ENCODE measurements at regions not wholly inside any gene's neighbourhood (a gene's known extent, or its start where the extent isn't known, plus 50 kb on each side); places are given as distances from the start of the nearest gene placed in this dataset.
"Not testable (repeated sequence)": the region's sequence is repeated elsewhere in the genome, so short reads cannot be mapped to it uniquely, and the experiment has no call there.

- in situ Hi-C loops (cut with MboI; ENCODE audit: low sequenced_read_pairs); H3K36me3 ChIP-seq (replicated peaks); H3K4me3 ChIP-seq; H3K9me3 ChIP-seq; DNase-seq (ENCODE audit: low spot score in 2 of 2); H3K27me3 ChIP-seq (ENCODE audit: low read depth); H3K4me1 ChIP-seq: not testable (repeated sequence)
Measured at GRCh38 chr21:13846718-13847117, 237.1 kb downstream of the POTED start.

GRCh38 chr21:13844574-13844973, 235.0 kb downstream of the POTED start:
- H3K9me3 ChIP-seq; in situ Hi-C loops (cut with MboI; ENCODE audit: low sequenced_read_pairs); H3K27me3 ChIP-seq (ENCODE audit: low read depth); H3K36me3 ChIP-seq (replicated peaks); DNase-seq (ENCODE audit: low spot score in 2 of 2); H3K4me3 ChIP-seq; H3K4me1 ChIP-seq: not testable (repeated sequence)

GRCh38 chr21:13843081-13843480, 233.5 kb downstream of the POTED start:
- in situ Hi-C loops (cut with MboI; ENCODE audit: low sequenced_read_pairs); H3K4me1 ChIP-seq; DNase-seq (ENCODE audit: low spot score in 2 of 2); H3K36me3 ChIP-seq (replicated peaks); H3K9me3 ChIP-seq; H3K4me3 ChIP-seq; H3K27me3 ChIP-seq (ENCODE audit: low read depth): not testable (repeated sequence)

GRCh38 chr21:13827666-13828065, 218.1 kb downstream of the POTED start:
- not testable (repeated sequence) for H3K9me3 ChIP-seq

GRCh38 chr21:13827201-13827600, 217.6 kb downstream of the POTED start:
- no peak for DNase-seq (ENCODE audit: low spot score in 2 of 2)
- Histone ChIP-seq H3K27me3 (ENCODE audit: low read depth) (no peaks in the 10 kb centered on the region), H3K36me3 (replicated peaks) (no peaks in the 10 kb centered on the region), H3K9me3 (no peaks in the 10 kb centered on the region), H3K4me1 (no peaks in the 10 kb centered on the region), H3K4me3 (no peak overlapping the region)
- in situ Hi-C loops (cut with MboI; ENCODE audit: low sequenced_read_pairs): no loop called here

More at GRCh38 chr21:13827666-13828065, 218.1 kb downstream of the POTED start:
- DNase-seq (ENCODE audit: low spot score in 2 of 2); in situ Hi-C loops (cut with MboI; ENCODE audit: low sequenced_read_pairs); H3K4me1 ChIP-seq; H3K27me3 ChIP-seq (ENCODE audit: low read depth); H3K36me3 ChIP-seq (replicated peaks); H3K4me3 ChIP-seq: not testable (repeated sequence)

GRCh38 chr21:13826511-13826910, 216.9 kb downstream of the POTED start:
- in situ Hi-C loops (cut with MboI; ENCODE audit: low sequenced_read_pairs); H3K4me3 ChIP-seq; H3K27me3 ChIP-seq (ENCODE audit: low read depth); H3K9me3 ChIP-seq; DNase-seq (ENCODE audit: low spot score in 2 of 2); H3K36me3 ChIP-seq (replicated peaks); H3K4me1 ChIP-seq: not testable (repeated sequence)

- DNase-seq (ENCODE audit: low spot score in 2 of 2); H3K9me3 ChIP-seq; H3K36me3 ChIP-seq (replicated peaks); in situ Hi-C loops (cut with MboI; ENCODE audit: low sequenced_read_pairs); H3K4me1 ChIP-seq; H3K27me3 ChIP-seq (ENCODE audit: low read depth); H3K4me3 ChIP-seq: not testable (repeated sequence)
Measured at GRCh38 chr21:13825218-13825778, 215.7 kb downstream of the POTED start.

GRCh38 chr21:13820286-13820685, 210.7 kb downstream of the POTED start:
- H3K4me3 ChIP-seq; in situ Hi-C loops (cut with MboI; ENCODE audit: low sequenced_read_pairs); H3K9me3 ChIP-seq; H3K27me3 ChIP-seq (ENCODE audit: low read depth); H3K36me3 ChIP-seq (replicated peaks); H3K4me1 ChIP-seq: not testable (repeated sequence)
- DNase-seq (ENCODE audit: low spot score in 2 of 2): peak in 1 of 2 experiments; percentile 11

GRCh38 chr21:13812191-13812590, 202.6 kb downstream of the POTED start:
- H3K27me3 ChIP-seq (ENCODE audit: low read depth); H3K36me3 ChIP-seq (replicated peaks); H3K9me3 ChIP-seq; in situ Hi-C loops (cut with MboI; ENCODE audit: low sequenced_read_pairs); DNase-seq (ENCODE audit: low spot score in 2 of 2); H3K4me3 ChIP-seq; H3K4me1 ChIP-seq: not testable (repeated sequence)

GRCh38 chr21:13810559-13810958, 201.0 kb downstream of the POTED start:
- H3K9me3 ChIP-seq; H3K4me1 ChIP-seq; H3K27me3 ChIP-seq (ENCODE audit: low read depth); H3K36me3 ChIP-seq (replicated peaks); DNase-seq (ENCODE audit: low spot score in 2 of 2); in situ Hi-C loops (cut with MboI; ENCODE audit: low sequenced_read_pairs); H3K4me3 ChIP-seq: not testable (repeated sequence)

GRCh38 chr21:13806444-13806843, 196.9 kb downstream of the POTED start:
- in situ Hi-C loops (cut with MboI; ENCODE audit: low sequenced_read_pairs); DNase-seq (ENCODE audit: low spot score in 2 of 2); H3K9me3 ChIP-seq: not testable (repeated sequence)

GRCh38 chr21:13802757-13803156, 193.2 kb downstream of the POTED start:
- in situ Hi-C loops (cut with MboI; ENCODE audit: low sequenced_read_pairs); H3K36me3 ChIP-seq (replicated peaks): not testable (repeated sequence)

More at GRCh38 chr21:13806444-13806843, 196.9 kb downstream of the POTED start:
- H3K4me1 ChIP-seq; H3K36me3 ChIP-seq (replicated peaks); H3K4me3 ChIP-seq; H3K27me3 ChIP-seq (ENCODE audit: low read depth): not testable (repeated sequence)

More at GRCh38 chr21:13802757-13803156, 193.2 kb downstream of the POTED start:
- not testable (repeated sequence) for H3K4me3 ChIP-seq; DNase-seq (ENCODE audit: low spot score in 2 of 2); H3K27me3 ChIP-seq (ENCODE audit: low read depth); H3K4me1 ChIP-seq; H3K9me3 ChIP-seq
